DND-41 (cell line): ENCODE measurements at regions not wholly inside any gene's neighbourhood (a gene's known extent, or its start where the extent isn't known, plus 50 kb on each side); places are given as distances from the start of the nearest gene placed in this dataset.
"Not testable (repeated sequence)": the region's sequence is repeated elsewhere in the genome, so short reads cannot be mapped to it uniquely, and the experiment has no call there.

Experiments used
- CTCF ChIP-seq: IDR thresholded peaks from 2 replicates; pipeline ENCODE4 v1.5.1; 2012; ENCODE audit warnings: borderline replicate concordance, low read length, moderate library complexity, mild to moderate bottlenecking; ENCODE audit not compliant: poor library complexity, severe bottlenecking; ENCODE audit errors: extremely low read depth
- EZH2 ChIP-seq: IDR thresholded peaks from 3 replicates; pipeline ENCODE4 v1.6.1; 2012; ENCODE audit warnings: borderline replicate concordance, low read depth, mild to moderate bottlenecking, moderate library complexity, low read length, inconsistent platforms; ENCODE audit not compliant: severe bottlenecking

DNA sequence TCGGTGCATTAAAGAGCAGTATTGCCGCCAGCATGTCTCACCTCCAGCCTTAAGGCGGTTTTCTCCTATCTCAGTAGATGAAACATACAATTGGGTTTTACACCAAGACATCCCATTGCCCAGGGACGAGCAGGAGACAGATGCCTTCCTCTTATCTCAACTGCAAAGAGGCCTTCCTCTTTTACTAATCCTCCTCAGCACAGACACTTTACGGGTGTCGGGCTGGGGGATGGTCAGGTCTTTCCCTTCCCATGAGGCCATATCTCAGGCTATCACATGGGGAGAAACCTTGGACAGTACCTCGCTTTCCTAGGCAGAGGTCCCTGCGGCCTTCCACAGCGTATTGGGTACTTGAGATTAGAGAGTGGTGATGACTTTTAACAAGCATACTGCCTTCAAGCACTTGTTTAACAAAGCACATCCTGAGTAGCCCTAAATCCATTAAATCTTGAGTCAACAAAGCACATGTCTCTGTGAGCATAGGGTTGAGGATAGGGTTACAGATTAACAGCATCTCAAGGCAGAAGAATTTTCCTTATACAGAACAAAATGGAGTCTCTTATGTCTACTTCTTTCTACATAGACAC is 60.8 kb upstream of the APBB1IP start:
- TF ChIP-seq EZH2, CTCF: not testable (repeated sequence)
